NB4 (cell line): ENCODE measurements at regions not wholly inside any gene's neighbourhood (a gene's known extent, or its start where the extent isn't known, plus 50 kb on each side); places are given as distances from the start of the nearest gene placed in this dataset.

Source experiments
- POLR2A ChIP-seq: IDR thresholded peaks from 2 replicates; pipeline ENCODE4 v1.6.1; 2011; ENCODE audit warnings: mild to moderate bottlenecking; ENCODE audit not compliant: insufficient read length; ENCODE audit errors: extremely low read depth
- TF ChIP-seq, protein P1 (sequence below): IDR thresholded peaks from one replicate; pipeline ENCODE4 v1.5.1; 2012; ENCODE audit warnings: low read depth, low read length

DNA sequence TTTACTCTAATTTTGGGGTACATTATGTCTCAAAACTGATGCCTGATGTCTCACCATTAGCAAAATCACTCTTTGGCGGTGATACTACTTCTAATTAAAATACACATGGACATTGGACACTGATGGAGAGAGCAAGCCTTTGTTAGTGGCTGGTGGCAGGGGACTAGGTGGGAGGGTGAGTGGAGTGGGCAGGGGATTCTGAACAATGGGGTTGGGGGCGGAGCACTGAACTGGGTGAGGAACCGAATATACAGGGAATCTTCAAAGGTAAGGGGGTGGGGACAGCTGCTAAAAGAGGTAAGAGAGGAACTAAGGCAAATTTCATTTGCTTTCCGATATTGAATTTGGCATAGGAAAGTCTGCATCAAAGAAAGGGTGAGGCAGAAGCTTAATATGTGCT lies 88.8 kb downstream of the CARTPT start:
- TF ChIP-seq, protein P1, sequence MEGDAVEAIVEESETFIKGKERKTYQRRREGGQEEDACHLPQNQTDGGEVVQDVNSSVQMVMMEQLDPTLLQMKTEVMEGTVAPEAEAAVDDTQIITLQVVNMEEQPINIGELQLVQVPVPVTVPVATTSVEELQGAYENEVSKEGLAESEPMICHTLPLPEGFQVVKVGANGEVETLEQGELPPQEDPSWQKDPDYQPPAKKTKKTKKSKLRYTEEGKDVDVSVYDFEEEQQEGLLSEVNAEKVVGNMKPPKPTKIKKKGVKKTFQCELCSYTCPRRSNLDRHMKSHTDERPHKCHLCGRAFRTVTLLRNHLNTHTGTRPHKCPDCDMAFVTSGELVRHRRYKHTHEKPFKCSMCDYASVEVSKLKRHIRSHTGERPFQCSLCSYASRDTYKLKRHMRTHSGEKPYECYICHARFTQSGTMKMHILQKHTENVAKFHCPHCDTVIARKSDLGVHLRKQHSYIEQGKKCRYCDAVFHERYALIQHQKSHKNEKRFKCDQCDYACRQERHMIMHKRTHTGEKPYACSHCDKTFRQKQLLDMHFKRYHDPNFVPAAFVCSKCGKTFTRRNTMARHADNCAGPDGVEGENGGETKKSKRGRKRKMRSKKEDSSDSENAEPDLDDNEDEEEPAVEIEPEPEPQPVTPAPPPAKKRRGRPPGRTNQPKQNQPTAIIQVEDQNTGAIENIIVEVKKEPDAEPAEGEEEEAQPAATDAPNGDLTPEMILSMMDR = no peak
- TF ChIP-seq POLR2A = no peak
